ENCODE measurements at regions not wholly inside any gene's neighbourhood (a gene's known extent, or its start where the extent isn't known, plus 50 kb on each side); places are given as distances from the start of the nearest gene placed in this dataset.

DNA sequence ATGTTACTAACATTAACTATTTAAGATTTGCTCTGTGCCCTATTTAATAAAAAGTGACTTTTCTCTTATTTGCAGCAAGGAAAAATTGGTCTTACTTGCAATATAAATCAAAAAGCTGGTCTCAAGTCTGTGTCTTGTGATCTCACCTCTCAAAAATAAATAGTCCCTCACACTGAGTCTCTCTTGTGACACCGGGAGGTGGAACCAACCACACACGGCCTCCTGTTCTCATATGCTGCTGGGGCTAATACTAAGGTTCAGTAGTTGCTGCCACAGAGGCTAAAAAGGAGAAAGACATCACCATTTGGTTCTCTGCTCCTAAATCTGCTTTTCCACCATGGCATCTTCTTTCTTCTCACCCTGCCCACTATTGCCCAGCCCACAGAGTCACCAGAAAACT lies 175.8 kb upstream of the FTMT start:
- H3K36me3 ChIP-seq (ENCODE audit: insufficient read depth, low read length), result no peaks in the 10 kb centered on the region
- no peak overlapping the region for H3K27ac ChIP-seq (ENCODE audit: low read depth, low read length)
- H3K27me3 ChIP-seq (ENCODE audit: control insufficient read depth in 1 of 2, insufficient read depth in 2 of 2, low read length in 2 of 2), result no peaks in the 10 kb centered on the region
- H3K4me1 ChIP-seq (ENCODE audit: insufficient read depth, low read length), result no peaks in the 10 kb centered on the region
- H3K9me3 ChIP-seq (ENCODE audit: low read length), result no peaks in the 10 kb centered on the region
- H3K4me3 ChIP-seq (ENCODE audit: low read depth in 1 of 2, low read length in 2 of 2), result no peak overlapping the region
- no peak overlapping the region for H3K9ac ChIP-seq (ENCODE audit: low read length)

GRCh38 chr5:121681229-121681855 lies 170.3 kb upstream of the FTMT start:
- Histone ChIP-seq H3K27ac (ENCODE audit: low read depth, low read length) (no peak overlapping the region), H3K27me3 (ENCODE audit: control insufficient read depth in 1 of 2, insufficient read depth in 2 of 2, low read length in 2 of 2) (no peaks in the 10 kb centered on the region), H3K4me3 (ENCODE audit: low read depth in 1 of 2, low read length in 2 of 2) (no peak overlapping the region), H3K4me1 (ENCODE audit: insufficient read depth, low read length) (no peaks in the 10 kb centered on the region), H3K36me3 (ENCODE audit: insufficient read depth, low read length) (no peaks in the 10 kb centered on the region), H3K9ac (ENCODE audit: low read length) (no peak overlapping the region), H3K9me3 (ENCODE audit: low read length) (no peaks in the 10 kb centered on the region)

DNA sequence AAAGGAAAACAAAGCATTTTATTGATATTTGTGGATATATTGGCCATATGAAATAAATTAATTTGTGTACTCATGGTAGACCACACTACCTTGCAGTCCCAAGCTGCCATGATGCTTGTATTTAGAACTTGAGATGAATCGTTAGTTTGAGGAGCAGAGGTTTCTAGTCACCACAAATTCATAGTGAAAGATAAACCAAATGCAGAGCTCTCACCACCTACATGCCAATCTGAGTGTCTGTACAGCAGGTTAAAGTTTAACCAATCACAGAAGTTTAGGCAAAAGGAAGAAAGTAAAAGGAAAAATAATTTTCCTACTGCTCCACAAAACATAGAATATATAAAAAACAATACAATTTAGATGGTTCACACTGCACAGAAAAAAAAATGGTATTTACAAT lies 163.6 kb upstream of the FTMT start:
- Histone ChIP-seq H3K9me3 (ENCODE audit: low read length) (no peaks in the 10 kb centered on the region), H3K4me1 (ENCODE audit: insufficient read depth, low read length) (no peaks in the 10 kb centered on the region), H3K27me3 (ENCODE audit: control insufficient read depth in 1 of 2, insufficient read depth in 2 of 2, low read length in 2 of 2) (no peaks in the 10 kb centered on the region), H3K9ac (ENCODE audit: low read length) (no peak overlapping the region), H3K4me3 (ENCODE audit: low read depth in 1 of 2, low read length in 2 of 2) (no peak overlapping the region), H3K36me3 (ENCODE audit: insufficient read depth, low read length) (no peaks in the 10 kb centered on the region), H3K27ac (ENCODE audit: low read depth, low read length) (no peak overlapping the region)

DNA sequence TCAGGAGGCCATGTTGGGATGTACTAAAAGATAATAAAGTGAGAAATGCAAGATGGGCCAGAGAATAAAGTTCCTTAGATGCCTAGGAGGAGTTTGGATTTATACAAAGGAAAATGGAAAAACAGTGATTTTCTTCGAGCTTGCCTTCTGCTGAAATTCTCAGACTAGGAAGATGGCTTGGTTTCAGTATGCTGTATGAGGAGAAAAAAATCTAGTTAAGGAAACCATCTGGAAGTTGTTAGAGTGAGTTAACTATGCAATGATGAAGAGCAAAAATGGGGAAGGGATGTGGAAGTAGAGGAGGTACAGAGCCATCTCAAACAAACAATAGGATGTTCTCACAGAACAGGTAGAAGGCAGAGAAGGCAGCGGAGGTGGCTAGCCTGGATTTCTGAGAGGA lies 162.9 kb upstream of the FTMT start:
- Histone ChIP-seq H3K9me3 (ENCODE audit: low read length) (no peaks in the 10 kb centered on the region), H3K27me3 (ENCODE audit: control insufficient read depth in 1 of 2, insufficient read depth in 2 of 2, low read length in 2 of 2) (no peaks in the 10 kb centered on the region), H3K27ac (ENCODE audit: low read depth, low read length) (no peak overlapping the region), H3K9ac (ENCODE audit: low read length) (no peak overlapping the region), H3K4me1 (ENCODE audit: insufficient read depth, low read length) (no peaks in the 10 kb centered on the region), H3K4me3 (ENCODE audit: low read depth in 1 of 2, low read length in 2 of 2) (no peak overlapping the region), H3K36me3 (ENCODE audit: insufficient read depth, low read length) (no peaks in the 10 kb centered on the region)

DNA sequence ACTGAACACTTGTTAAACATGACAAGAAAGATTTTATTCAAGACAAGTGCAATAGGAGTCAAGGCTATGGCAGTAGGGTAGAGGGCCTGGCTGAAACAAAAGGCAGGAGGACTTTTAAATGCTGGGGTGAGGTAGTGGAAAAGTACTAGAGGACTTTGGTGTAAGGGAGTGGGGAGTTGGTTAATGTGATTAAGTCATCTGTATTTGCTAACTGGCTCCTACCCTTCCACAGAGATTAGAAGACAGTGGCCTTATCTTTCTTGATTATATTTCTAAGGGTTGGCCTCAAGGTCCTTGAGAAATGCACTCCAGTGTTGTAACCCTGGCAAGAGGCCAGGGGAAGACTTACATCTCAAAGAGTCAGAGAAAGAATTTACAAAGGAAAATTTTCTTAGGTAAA lies 160.2 kb upstream of the FTMT start:
- Histone ChIP-seq H3K27ac (ENCODE audit: low read depth, low read length) (no peak overlapping the region), H3K4me1 (ENCODE audit: insufficient read depth, low read length) (no peaks in the 10 kb centered on the region), H3K36me3 (ENCODE audit: insufficient read depth, low read length) (no peaks in the 10 kb centered on the region), H3K4me3 (ENCODE audit: low read depth in 1 of 2, low read length in 2 of 2) (no peak overlapping the region), H3K9ac (ENCODE audit: low read length) (no peak overlapping the region), H3K27me3 (ENCODE audit: control insufficient read depth in 1 of 2, insufficient read depth in 2 of 2, low read length in 2 of 2) (no peaks in the 10 kb centered on the region), H3K9me3 (ENCODE audit: low read length) (no peaks in the 10 kb centered on the region)

- H3K27ac ChIP-seq (ENCODE audit: low read depth, low read length), result no peak overlapping the region
- H3K27me3 ChIP-seq (ENCODE audit: control insufficient read depth in 1 of 2, insufficient read depth in 2 of 2, low read length in 2 of 2), result no peaks in the 10 kb centered on the region
Measured at GRCh38 chr5:121692158-121692557, 159.5 kb upstream of the FTMT start.

DNA sequence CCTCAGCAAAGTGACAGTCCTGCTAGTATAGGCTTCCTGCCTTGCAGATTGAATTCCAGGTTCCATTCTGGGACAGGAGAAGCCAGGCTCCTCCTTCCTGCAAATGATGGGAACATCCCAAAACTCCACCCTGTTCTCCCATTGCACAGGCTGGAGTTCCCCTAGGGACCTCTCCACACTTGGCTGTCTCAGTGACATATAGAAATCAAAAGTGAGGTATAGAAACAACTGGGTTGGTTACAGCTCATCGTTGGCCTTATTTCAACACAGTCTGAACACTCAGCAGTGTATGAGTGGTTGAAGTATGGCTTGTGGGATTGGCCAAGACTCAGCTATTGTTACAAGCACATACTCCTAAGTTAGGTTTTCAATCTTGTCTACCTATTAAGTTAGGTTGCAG lies 157.8 kb upstream of the FTMT start:
- H3K9ac ChIP-seq (ENCODE audit: low read length), result no peak overlapping the region
- no peak overlapping the region for H3K4me3 ChIP-seq (ENCODE audit: low read depth in 1 of 2, low read length in 2 of 2)
- no peak overlapping the region for H3K27ac ChIP-seq (ENCODE audit: low read depth, low read length)
- no peaks in the 10 kb centered on the region for H3K36me3 ChIP-seq (ENCODE audit: insufficient read depth, low read length)
- H3K9me3 ChIP-seq (ENCODE audit: low read length), result no peaks in the 10 kb centered on the region
- H3K4me1 ChIP-seq (ENCODE audit: insufficient read depth, low read length), result no peaks in the 10 kb centered on the region
- no peaks in the 10 kb centered on the region for H3K27me3 ChIP-seq (ENCODE audit: control insufficient read depth in 1 of 2, insufficient read depth in 2 of 2, low read length in 2 of 2)

More at GRCh38 chr5:121692158-121692557, 159.5 kb upstream of the FTMT start:
- Histone ChIP-seq H3K9ac (ENCODE audit: low read length) (no peak overlapping the region), H3K4me1 (ENCODE audit: insufficient read depth, low read length) (no peaks in the 10 kb centered on the region), H3K36me3 (ENCODE audit: insufficient read depth, low read length) (no peaks in the 10 kb centered on the region), H3K9me3 (ENCODE audit: low read length) (no peaks in the 10 kb centered on the region), H3K4me3 (ENCODE audit: low read depth in 1 of 2, low read length in 2 of 2) (no peak overlapping the region)

DNA sequence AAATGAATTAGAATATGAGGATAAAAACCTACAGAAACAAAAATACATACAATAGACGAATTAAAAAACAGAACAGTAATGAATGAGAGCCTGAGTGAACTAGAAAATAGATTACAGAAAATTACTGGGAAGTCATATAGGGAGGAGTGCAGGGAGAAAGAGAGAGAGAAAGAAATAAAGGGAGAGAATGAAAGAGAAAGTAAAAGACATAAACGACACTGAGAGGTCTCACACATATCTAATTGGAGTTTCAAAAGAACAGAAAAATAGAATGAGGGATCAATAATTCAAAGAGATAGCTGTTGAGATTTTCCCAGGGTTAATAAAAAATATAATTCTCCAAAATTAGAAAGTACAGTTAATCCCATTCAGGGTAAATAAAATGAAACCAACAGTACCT lies 156.4 kb upstream of the FTMT start:
- H3K4me1 ChIP-seq (ENCODE audit: insufficient read depth, low read length), result no peaks in the 10 kb centered on the region
- no peaks in the 10 kb centered on the region for H3K9me3 ChIP-seq (ENCODE audit: low read length)
- H3K4me3 ChIP-seq (ENCODE audit: low read depth in 1 of 2, low read length in 2 of 2), result no peak overlapping the region
- no peaks in the 10 kb centered on the region for H3K36me3 ChIP-seq (ENCODE audit: insufficient read depth, low read length)
- H3K27me3 ChIP-seq (ENCODE audit: control insufficient read depth in 1 of 2, insufficient read depth in 2 of 2, low read length in 2 of 2), result no peaks in the 10 kb centered on the region
- no peak overlapping the region for H3K27ac ChIP-seq (ENCODE audit: low read depth, low read length)
- no peak overlapping the region for H3K9ac ChIP-seq (ENCODE audit: low read length)

- Histone ChIP-seq H3K27ac (ENCODE audit: low read depth, low read length) (no peak overlapping the region), H3K36me3 (ENCODE audit: insufficient read depth, low read length) (no peaks in the 10 kb centered on the region), H3K27me3 (ENCODE audit: control insufficient read depth in 1 of 2, insufficient read depth in 2 of 2, low read length in 2 of 2) (no peaks in the 10 kb centered on the region), H3K9me3 (ENCODE audit: low read length) (no peaks in the 10 kb centered on the region), H3K9ac (ENCODE audit: low read length) (no peak overlapping the region), H3K4me1 (ENCODE audit: insufficient read depth, low read length) (no peaks in the 10 kb centered on the region), H3K4me3 (ENCODE audit: low read depth in 1 of 2, low read length in 2 of 2) (no peak overlapping the region)
Measured at GRCh38 chr5:121698690-121699089, 153.0 kb upstream of the FTMT start.

DNA sequence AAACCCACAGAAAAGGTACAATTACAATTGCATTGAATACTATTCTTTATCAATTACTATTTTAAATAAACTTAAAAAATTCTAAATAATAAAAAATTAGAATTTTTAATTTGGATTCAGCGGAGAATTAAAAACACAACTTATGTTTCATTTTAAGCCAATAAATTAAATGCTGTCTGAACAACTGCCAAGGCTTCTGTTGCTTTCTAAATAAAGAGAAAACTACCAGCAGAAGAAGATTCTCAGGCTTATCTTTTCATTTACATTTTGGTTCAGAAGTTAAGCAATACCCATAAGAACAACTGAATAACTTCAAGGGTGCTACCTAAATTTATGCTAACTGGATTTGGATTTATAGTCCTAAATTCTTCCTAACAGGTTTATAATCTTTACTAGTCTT lies 150.0 kb upstream of the FTMT start:
- Histone ChIP-seq H3K9me3 (ENCODE audit: low read length) (no peaks in the 10 kb centered on the region), H3K9ac (ENCODE audit: low read length) (no peak overlapping the region), H3K4me3 (ENCODE audit: low read depth in 1 of 2, low read length in 2 of 2) (no peak overlapping the region), H3K4me1 (ENCODE audit: insufficient read depth, low read length) (no peaks in the 10 kb centered on the region), H3K27ac (ENCODE audit: low read depth, low read length) (no peak overlapping the region), H3K36me3 (ENCODE audit: insufficient read depth, low read length) (no peaks in the 10 kb centered on the region), H3K27me3 (ENCODE audit: control insufficient read depth in 1 of 2, insufficient read depth in 2 of 2, low read length in 2 of 2) (no peaks in the 10 kb centered on the region)

DNA sequence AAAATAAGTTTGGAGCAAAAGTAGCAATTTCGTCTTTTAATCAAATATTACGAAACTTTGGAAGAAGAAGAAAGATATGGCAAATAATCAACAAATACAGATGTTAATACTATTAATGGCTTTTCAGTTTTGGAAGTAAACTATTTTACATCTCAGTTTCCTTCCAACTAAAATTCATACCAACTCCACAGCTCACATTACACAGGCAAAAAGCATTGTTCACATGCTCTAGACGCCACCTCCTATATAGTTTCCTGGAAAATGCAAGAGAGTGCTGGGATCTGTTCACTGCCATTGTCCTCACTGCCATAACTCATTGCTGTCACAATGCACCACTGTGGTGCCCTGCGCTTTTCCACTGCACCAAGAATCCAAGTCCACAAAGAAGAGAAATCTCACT lies 149.0 kb upstream of the FTMT start:
- Histone ChIP-seq H3K36me3 (ENCODE audit: insufficient read depth, low read length) (no peaks in the 10 kb centered on the region), H3K27ac (ENCODE audit: low read depth, low read length) (no peak overlapping the region), H3K9ac (ENCODE audit: low read length) (no peak overlapping the region), H3K9me3 (ENCODE audit: low read length) (no peaks in the 10 kb centered on the region), H3K4me3 (ENCODE audit: low read depth in 1 of 2, low read length in 2 of 2) (no peak overlapping the region), H3K27me3 (ENCODE audit: control insufficient read depth in 1 of 2, insufficient read depth in 2 of 2, low read length in 2 of 2) (no peaks in the 10 kb centered on the region), H3K4me1 (ENCODE audit: insufficient read depth, low read length) (no peaks in the 10 kb centered on the region)

DNA sequence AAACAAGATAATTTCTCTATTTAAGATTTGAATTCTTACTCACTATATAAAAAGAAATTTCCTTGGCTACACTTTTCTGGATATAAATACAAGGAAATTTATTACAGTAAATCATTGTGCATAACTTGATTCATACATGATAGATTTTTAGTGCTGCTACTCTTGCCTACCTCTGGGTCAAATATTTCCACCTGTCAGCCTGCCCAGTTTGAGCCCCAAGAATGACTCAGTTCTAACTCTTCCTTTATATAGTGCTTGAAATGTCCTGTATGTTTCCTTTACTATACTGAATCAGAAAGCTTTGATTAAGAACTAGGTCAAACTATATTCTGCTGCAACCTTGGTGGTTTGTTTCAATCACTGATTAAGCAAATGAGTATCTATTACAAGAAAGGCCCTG lies 147.4 kb upstream of the FTMT start:
- no peak overlapping the region for H3K4me3 ChIP-seq (ENCODE audit: low read depth in 1 of 2, low read length in 2 of 2)
- H3K36me3 ChIP-seq (ENCODE audit: insufficient read depth, low read length), result no peaks in the 10 kb centered on the region
- no peaks in the 10 kb centered on the region for H3K4me1 ChIP-seq (ENCODE audit: insufficient read depth, low read length)
- no peaks in the 10 kb centered on the region for H3K27me3 ChIP-seq (ENCODE audit: control insufficient read depth in 1 of 2, insufficient read depth in 2 of 2, low read length in 2 of 2)
- no peak overlapping the region for H3K27ac ChIP-seq (ENCODE audit: low read depth, low read length)
- no peak overlapping the region for H3K9ac ChIP-seq (ENCODE audit: low read length)
- H3K9me3 ChIP-seq (ENCODE audit: low read length), result no peaks in the 10 kb centered on the region

Data from muscle layer of colon (tissue), 2 donors.